ENCODE measurements at regions not wholly inside any gene's neighbourhood (a gene's known extent, or its start where the extent isn't known, plus 50 kb on each side); places are given as distances from the start of the nearest gene placed in this dataset.
"Not testable (repeated sequence)": the region's sequence is repeated elsewhere in the genome, so short reads cannot be mapped to it uniquely, and the experiment has no call there.

GRCh38 chr14:34177466-34177865 lies 226.6 kb upstream of the EGLN3 start:
- DNase-seq (ENCODE audit: low read depth) = no peak

- DNase-seq (ENCODE audit: low read depth) = no peak
Observed at GRCh38 chr14:34175574-34175973, 224.7 kb upstream of the EGLN3 start.

GRCh38 chr14:34174973-34175372 lies 224.1 kb upstream of the EGLN3 start:
- no peak for DNase-seq (ENCODE audit: low read depth)

GRCh38 chr14:34173916-34174315 lies 223.0 kb upstream of the EGLN3 start:
- no peak for DNase-seq (ENCODE audit: low read depth)

- DNase-seq (ENCODE audit: low read depth) = no peak
Observed at GRCh38 chr14:34172550-34173368, 221.9 kb upstream of the EGLN3 start.

GRCh38 chr14:34172173-34172451 lies 221.2 kb upstream of the EGLN3 start:
- DNase-seq (ENCODE audit: low read depth) = no peak

- DNase-seq (ENCODE audit: low read depth) = no peak
Observed at GRCh38 chr14:34171431-34172172, 220.7 kb upstream of the EGLN3 start.

GRCh38 chr14:34170882-34171281 lies 220.0 kb upstream of the EGLN3 start:
- no peak for DNase-seq (ENCODE audit: low read depth)

- no peak for DNase-seq (ENCODE audit: low read depth)
Observed at GRCh38 chr14:34169561-34169960, 218.7 kb upstream of the EGLN3 start.

GRCh38 chr14:34168656-34169055 lies 217.8 kb upstream of the EGLN3 start:
- DNase-seq (ENCODE audit: low read depth) = no peak

- no peak for DNase-seq (ENCODE audit: low read depth)
Observed at GRCh38 chr14:34165847-34166350, 215.0 kb upstream of the EGLN3 start.

GRCh38 chr14:34164162-34164864 lies 213.4 kb upstream of the EGLN3 start:
- DNase-seq (ENCODE audit: low read depth) = no peak

GRCh38 chr14:34161351-34162082 lies 210.6 kb upstream of the EGLN3 start:
- DNase-seq (ENCODE audit: low read depth) = no peak

GRCh38 chr14:34160619-34161018 lies 209.7 kb upstream of the EGLN3 start:
- no peak for DNase-seq (ENCODE audit: low read depth)

GRCh38 chr14:34157651-34158050 lies 206.8 kb upstream of the EGLN3 start:
- no peak for DNase-seq (ENCODE audit: low read depth)

- no peak for DNase-seq (ENCODE audit: low read depth)
Observed at GRCh38 chr14:34147461-34147860, 196.6 kb upstream of the EGLN3 start.

GRCh38 chr14:34140127-34140526 lies 189.3 kb upstream of the EGLN3 start:
- not testable (repeated sequence) for DNase-seq (ENCODE audit: low read depth)

- DNase-seq (ENCODE audit: low read depth) = peak; percentile 52
Observed at GRCh38 chr14:34139160-34140121, 188.6 kb upstream of the EGLN3 start.

- DNase-seq (ENCODE audit: low read depth) = no peak
Observed at GRCh38 chr14:34138175-34138574, 187.3 kb upstream of the EGLN3 start.

GRCh38 chr14:34137001-34137745 lies 186.3 kb upstream of the EGLN3 start:
- DNase-seq (ENCODE audit: low read depth) = no peak
